Heart left ventricle (tissue), 13 donors: ENCODE measurements at regions not wholly inside any gene's neighbourhood (a gene's known extent, or its start where the extent isn't known, plus 50 kb on each side); places are given as distances from the start of the nearest gene placed in this dataset.

ENCODE experiments used
- POLR2A ChIP-seq, 2 donors: fragments of 450-650 bp; IDR thresholded peaks; one replicate each; pipeline ENCODE4 v1.6.1; 2017; ENCODE audit warnings: antibody characterized with exemption in 2 of 2, mild to moderate bottlenecking in 2 of 2, moderate library complexity in 2 of 2
- TF ChIP-seq, protein P1 (sequence below), 12 donors: fragments of 200-600 bp; sonication (generic) in 4 of 12; IDR thresholded peaks; one replicate each; pipeline versions ENCODE4 v1.5.0 to v1.8.0; 2018 to 2022; ENCODE audit warnings: antibody characterized with exemption in 12 of 12, mild to moderate bottlenecking in 5 of 12
- donor health status: ischemic (EF 13 %, LVEDD 7.1; RV severe dilation, severe dysfunction).
- donor health status: DM: no; HTN: yes; CAD: no.
- donor health status: DM: no; HTN: no; CAD: no.
- donor health status: ischemic (EF 25% LVEDD 6.9; RV normal size, moderate dysfunction).
- donor health status: ischemic (EF 25% LVEDD 5.7; RV mildly dilated, moderate dysfunction).
- donor health status: ischemic (EF 35%, LVEDD 5.7; RV mildly dilated, moderate dysfunction).
- donor health status: nonischemic (EF 11% LVEDD 7.7; RV severe dilation, severe dysfunction).
- donor health status: DM: yes; HTN: yes; CAD: no.
- donor health status: PGD.
- donor health status: ischemic (EF 29% LVEDD 5.4; RV normal size, mild dysfunction).
- donor health status: nonischemic (EF 23%, LVEDD 6.1; RV moderate dilation, normal function).

GRCh38 chr5:17880869-17881268, 246.6 kb downstream of the TAF11L14 start:
- TF ChIP-seq, protein P1, sequence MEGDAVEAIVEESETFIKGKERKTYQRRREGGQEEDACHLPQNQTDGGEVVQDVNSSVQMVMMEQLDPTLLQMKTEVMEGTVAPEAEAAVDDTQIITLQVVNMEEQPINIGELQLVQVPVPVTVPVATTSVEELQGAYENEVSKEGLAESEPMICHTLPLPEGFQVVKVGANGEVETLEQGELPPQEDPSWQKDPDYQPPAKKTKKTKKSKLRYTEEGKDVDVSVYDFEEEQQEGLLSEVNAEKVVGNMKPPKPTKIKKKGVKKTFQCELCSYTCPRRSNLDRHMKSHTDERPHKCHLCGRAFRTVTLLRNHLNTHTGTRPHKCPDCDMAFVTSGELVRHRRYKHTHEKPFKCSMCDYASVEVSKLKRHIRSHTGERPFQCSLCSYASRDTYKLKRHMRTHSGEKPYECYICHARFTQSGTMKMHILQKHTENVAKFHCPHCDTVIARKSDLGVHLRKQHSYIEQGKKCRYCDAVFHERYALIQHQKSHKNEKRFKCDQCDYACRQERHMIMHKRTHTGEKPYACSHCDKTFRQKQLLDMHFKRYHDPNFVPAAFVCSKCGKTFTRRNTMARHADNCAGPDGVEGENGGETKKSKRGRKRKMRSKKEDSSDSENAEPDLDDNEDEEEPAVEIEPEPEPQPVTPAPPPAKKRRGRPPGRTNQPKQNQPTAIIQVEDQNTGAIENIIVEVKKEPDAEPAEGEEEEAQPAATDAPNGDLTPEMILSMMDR (IDR thresholded peaks at IDR 0.05): no peak
- no peak for TF ChIP-seq POLR2A (IDR thresholded peaks at IDR 0.05)
